NCI-H1930 (cell line): ENCODE measurements at regions not wholly inside any gene's neighbourhood (a gene's known extent, or its start where the extent isn't known, plus 50 kb on each side); places are given as distances from the start of the nearest gene placed in this dataset.

ENCODE experiments used
- DNase-seq, 2 experiments: peaks; one replicate each; lab custom pipeline; 2025; lab: John Stamatoyannopoulos, UW

DNA sequence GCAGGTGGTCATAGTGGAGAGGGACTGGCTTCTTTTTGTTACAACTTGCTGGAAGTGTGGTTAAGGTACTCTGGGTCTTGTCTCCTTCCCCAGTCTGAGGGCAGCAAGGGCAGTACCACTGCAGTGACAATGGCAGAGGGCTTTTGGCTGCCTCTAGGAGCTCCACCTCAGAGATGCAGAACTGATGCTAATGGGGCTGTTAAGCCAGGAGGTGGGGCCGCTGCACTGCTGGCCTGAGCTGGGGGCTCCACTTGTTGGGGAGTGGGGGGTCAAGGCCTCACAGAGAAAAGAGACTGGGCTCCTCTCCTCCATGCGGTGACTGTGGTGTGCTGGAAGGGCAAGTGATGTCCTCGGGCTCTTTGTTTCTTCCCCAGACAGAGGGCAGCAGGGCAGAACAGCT lies 135.7 kb downstream of the DSEL start:
- DNase-seq = no peak

DNA sequence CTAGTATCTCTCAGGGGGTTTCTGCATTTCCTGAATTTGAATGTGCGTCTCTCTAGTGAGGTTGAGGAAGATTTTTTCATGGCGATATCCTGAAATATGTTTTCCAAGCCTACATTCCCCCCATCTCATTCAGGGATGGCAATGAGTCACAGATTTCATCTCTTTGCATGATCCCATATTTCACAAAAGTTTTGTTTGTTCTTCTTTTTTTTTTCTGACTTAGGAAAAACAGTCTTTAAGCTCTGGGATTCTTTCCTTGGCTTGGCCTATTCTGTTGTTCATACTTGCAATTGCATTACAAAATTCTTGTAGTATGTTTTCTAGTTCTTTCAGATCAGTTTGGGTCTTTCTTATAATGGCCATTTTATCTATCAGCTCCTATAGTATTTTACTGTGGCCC lies 136.5 kb downstream of the DSEL start:
- DNase-seq = no peak

DNA sequence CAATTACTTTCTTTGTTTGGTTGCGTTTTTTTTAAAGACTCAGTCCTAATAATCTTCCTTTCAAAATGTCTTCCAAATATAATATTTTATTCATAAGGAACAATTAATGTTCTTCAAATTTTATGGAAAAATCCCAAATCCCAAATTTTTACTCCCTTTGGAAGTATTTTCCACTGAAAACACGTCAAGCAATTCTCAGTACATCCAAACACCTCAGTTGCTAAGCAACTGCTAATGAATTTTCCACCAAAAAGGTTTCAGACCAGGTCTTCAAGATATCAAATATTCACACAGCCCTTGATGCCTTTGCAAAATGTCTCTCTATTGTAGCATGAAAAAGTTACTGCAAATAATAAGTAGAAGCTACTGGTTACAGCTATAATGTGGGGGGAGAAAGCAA lies 140.1 kb downstream of the DSEL start:
- no peak for DNase-seq

DNA sequence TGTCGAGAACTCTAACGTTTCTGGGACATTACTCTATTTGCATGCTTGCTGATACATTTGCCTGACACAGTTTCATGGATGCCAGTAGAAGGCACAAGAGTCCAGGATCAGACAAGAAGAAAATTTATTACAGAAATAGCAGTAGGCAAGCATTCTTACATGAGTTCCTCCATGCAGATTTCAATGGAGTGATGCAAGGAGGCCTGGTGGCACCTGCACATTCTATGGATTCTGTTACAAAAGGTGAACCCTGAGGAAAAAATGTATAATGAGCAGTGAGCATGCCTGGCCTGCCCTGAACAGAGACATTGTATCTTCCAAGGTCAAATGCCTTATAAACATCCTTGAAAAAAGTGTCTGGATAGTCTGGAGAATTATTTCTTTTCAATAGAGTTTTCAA lies 142.9 kb downstream of the DSEL start:
- no peak for DNase-seq

DNA sequence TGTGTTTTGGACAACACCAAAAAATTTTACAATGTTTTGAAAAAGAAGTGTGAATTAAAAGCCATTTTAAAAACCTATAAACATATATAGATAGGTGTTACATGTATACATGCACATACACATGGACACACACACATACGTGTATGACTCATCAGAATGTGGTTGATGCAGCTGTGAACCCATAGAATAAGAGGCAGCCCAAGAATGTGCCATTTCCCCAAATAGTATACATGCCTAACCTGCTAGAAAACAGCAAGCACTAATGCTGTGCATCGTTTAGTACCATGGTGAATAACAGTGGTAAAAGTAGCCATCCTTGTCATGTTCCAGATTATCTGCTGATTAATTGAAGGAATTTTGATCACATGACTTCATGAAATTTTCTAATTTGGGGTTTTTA lies 149.0 kb downstream of the DSEL start:
- no peak for DNase-seq

DNA sequence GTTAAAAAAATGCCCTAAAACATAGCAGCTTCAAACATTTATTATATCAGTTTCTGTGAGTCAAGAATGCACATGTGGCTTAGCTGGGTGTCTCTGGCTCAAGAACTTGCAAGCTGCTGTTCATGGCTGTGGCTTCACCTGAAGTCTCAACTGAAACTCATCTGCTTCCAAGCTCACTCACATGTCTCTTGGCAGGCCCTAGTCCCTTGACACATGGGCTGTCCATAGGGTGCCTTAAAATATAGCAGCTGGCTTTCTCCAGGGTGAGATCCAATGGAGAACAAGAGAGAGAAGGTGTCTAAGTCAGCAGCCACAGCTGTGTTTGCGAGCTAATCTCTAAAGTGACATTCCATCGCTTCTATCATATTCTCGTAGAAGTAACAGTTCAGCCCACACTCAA lies 152.8 kb downstream of the DSEL start:
- no peak for DNase-seq

DNA sequence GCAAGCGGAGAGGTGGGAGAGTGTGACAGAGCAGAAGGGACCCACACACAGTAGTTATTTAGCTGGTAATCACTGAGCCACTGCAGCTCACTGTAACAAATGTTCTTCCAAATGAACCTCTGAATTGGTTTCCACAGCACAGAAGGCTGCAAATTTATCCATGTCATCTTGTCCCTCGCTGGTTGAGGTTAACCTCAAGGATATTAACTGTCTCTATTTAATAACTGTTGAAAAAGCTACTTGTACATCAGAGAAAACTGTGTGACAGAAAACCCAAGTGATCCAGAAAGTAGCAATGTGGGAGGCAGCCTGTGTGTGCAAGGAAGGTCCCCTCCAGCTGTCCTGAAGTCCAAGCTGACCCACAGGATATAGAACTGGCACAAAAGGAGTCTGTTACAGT lies 153.6 kb downstream of the DSEL start:
- DNase-seq = no peak

DNA sequence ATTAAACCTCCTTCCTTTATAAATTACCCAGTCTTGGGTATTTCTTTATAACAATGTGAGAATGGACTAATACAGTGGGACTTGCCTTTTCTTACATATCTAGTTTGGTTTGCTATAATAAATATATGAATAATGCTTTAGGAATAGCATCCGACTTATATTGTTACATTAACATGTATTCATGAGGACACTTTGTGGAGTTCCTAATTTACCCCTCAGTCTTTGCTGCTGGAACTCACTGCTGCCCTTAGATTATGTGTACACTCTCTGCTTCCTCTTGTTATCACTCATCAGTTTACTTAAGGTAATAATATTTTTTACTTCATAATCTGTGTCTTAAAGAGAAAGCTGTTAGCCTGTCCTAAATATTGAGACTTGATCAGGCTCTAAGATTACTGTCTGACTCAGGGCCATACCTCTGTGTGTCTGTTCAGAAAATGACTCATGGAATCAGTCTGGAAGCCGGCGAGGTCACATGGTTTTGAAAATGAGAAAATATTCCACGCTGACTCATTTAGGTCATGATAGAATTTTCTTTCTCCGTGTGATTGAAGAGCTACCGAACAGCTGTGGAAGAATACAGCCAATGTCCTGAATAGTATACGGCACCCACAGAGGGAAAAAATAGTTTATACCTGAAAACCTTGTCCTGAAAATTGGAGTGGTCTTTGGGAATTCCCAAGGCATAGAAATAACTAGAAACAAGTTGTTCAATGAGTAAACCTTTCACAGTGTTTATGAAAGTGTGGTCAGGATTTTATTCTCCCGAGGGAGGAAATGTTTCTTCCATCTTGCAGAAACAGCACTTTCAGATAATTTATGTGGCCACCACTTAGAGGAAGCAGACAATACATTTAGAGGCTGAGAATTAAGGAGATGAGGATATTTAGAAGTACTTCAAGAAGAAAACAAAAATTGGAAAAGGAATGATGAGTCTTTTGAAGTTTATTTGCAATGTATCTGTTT lies 156.4 kb downstream of the DSEL start:
- DNase-seq = no peak

DNA sequence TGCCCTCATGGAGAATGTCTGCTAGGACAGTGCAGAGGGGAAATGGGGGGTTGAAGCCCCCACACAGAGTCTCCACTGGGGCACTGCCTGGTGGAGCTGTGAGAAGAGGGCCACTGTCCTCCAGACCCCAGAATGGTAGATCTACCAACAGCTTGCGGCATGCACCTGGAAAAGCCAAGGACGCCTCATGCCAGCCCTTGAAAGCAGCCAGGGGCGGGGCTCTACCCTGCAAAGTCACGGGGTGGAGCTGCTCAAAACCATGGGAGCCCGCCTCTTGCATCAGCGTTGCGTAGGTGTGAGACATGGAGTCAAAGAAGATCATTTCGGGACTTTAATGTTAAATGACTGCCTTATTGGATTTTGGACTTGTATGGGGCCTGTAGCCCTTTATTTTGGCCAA lies 157.6 kb downstream of the DSEL start:
- DNase-seq = no peak

DNA sequence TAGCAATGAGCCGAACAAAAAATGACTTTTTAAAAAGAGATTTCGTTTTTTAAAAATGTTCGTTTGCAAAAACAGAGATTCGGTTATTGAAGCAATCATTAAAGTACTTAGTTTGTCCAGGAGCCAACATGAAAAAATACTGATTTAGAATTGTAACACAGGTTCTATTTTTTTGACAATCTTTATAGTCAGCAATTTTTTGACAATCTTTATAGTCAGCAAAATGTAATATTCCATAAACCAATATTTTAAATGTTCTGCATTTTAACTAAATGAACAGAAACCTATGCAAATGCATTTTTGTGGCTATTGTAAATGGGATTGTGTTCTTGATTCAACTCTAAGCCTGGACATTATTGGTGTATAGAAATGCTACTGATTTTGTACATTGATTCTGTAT lies 161.8 kb downstream of the DSEL start:
- DNase-seq = no peak

DNA sequence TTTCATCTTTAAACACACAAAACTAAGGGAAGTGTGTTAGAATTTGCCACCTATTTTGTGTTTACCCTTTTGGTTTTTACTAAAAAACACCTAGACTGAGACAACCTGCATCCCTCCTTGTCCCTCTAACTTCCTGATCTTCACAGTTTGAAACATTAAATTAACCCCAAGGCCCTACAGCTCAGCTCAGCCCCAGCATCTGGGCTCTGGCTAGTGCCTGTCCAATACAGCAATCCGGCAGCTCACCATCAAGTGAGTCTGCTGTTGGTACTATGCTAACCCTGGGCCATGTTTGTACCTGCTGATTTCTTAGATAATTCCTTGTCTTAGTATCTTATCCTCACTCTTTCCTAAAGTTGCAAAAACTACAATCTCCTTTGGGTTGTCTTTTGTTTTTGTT lies 162.4 kb downstream of the DSEL start:
- no peak for DNase-seq

DNA sequence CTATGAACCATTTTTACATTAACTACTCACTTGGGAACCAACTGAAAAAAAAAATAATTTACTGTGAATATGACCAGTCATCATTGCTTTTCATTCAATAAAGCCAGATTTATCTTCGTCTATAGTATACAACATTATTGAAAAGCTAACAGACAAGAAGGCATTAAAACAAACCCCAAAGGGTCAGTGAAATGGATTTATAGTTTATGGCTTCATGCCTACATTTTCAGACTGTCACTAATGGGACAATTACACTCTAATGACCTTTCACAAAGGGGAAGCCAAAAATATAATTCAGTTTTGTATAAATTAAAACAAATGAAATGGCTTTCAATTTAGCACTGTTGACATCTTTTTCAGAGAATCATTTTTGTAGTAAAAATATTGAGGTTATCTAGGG lies 169.1 kb downstream of the DSEL start:
- no peak for DNase-seq

DNA sequence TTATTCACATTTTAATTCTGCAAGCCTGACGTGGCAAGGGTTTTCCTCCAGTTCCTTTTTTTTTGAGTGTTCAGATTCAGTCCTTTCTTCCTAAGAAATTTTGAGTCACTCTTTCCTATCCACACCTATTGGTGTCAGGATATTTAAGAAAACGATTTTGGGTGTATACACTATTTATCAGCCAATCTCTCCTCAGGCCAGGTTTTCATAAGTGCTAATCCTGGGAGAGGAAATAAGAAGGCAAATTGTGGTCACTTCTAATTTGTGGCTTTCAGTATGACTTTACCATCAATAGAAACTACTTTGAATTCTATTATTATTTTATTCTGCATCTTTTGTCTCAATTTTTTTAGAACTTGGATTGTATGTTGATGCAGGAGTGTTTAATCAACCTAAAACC lies 174.4 kb downstream of the DSEL start:
- DNase-seq = no peak

DNA sequence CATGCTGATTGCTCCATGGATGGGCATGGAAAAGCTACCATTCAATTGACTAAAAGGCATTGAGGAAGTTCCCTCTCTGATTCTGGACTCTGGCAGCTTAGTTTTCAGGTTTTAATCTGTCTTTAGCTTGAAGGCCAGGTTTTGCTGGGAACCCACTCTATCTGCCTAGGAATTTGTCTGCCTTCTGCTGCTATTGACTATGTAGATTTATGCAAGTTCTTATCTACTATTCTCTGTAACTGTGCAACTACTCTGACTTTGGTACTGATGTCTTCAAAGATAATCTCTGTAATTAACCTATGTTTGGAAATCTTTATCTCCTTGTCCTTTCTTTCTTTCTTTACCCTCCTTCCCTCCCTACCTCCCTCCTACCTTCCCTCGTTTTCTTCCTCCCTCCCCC lies 178.8 kb downstream of the DSEL start:
- DNase-seq = no peak

DNA sequence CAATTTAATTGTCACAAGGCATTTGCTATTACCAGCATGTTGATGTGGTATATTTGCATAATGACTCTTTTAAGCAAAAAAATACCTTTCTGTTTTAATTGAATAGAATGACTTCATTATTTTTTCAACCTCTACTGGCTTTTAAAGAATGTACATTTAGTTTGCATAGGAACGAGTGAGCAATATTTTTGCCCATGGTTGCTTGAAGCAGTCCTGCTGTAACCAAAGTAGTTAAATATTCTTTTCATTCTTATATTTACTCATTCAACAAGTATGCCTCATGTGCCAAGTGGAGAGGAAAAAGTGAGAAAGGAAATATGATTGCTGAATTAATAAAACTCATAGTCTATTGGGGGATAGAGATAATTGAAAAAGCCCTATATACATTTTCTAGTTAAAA lies 184.7 kb downstream of the DSEL start:
- DNase-seq = no peak

DNA sequence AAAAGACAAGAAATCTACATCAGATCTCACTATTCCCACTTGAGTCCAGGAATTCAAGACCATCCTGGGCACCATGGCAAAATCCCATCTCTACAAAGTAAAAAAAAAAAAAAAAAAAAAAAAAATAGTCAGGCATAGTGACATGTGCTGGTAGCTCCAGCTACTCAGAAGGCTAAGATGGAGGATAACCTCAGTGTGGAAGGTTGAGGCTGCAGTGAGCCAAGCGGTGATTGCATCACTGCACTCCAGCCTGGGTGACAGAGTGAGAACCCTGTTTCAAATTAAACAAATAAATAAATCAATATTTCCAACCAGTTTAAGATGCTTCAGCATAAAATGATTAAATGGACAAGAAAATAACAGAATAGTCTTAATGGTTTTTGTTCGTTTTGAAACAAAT lies 197.4 kb downstream of the DSEL start:
- no peak for DNase-seq

DNA sequence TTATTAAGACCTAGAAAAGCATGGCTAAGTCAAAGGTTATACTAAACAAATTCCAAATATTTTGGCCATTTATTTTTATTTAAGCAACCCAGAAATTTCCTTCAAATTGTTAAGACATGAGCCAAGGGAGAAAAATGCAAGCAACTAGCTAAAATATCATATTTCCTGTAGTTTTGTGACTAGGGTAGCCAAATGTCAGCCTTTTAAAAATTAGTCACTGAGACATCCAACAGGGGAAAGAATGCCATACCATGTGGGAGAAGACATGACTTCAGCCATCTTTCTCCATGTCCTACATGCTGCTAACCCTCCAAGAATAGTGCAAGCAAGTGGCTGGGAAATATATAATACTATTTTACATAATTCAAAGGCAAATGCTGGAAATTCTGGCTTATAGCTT lies 197.9 kb downstream of the DSEL start:
- DNase-seq = no peak

DNA sequence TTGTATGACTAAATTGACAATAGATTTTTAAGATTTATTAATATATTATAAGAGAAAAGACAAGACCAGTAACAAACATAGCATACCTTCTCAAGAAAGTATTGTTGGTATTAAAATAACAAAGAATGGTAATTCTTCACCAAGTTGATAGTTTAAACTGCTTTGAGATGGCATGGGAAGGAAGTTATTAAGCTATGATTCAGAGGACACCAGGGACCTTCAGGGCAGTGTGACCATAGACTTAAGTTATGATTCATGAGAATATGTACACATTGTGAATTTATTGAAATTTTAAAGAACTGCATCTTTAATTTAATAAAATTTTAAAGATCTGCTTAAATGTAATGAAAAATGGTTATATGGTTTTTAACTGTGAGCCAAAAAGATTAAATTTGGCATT lies 205.7 kb downstream of the DSEL start:
- no peak for DNase-seq

DNA sequence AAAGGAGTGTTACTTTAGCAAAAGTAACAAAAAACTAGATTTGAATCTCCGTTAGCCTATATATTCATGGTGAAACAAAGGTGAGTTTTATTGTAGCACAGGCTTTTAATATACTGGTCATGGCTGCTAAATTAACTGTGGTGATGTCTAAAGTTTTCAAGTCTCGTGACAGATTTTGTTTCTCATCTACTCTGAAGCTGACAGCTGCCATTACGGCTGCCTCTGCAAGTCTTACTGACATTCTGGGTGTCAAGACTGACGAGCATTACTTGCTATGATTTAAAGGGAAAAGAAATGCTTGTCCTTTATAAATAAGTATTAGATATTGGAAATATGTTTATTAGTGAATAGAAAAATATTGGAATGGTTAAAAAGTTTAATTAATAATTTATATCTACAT lies 207.7 kb downstream of the DSEL start:
- no peak for DNase-seq

DNA sequence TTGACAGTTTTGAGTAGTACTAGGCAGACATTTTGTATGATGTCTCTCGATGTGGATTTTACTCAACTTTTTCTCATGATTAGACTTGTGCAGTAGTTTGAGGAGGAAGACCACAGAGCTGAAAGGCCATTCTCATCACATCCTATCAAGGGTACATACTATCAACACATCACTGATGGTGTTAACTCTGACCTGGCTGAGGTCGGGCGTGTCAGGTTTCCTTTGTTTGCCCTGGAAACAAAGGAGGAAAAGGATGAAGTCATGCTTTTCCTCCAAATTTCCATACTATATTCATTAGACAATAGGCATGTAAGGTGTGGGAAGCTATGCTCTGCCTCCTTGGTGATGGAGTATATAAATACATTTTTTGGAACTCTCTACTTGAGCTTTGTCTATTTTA lies 211.1 kb downstream of the DSEL start:
- DNase-seq = no peak

DNA sequence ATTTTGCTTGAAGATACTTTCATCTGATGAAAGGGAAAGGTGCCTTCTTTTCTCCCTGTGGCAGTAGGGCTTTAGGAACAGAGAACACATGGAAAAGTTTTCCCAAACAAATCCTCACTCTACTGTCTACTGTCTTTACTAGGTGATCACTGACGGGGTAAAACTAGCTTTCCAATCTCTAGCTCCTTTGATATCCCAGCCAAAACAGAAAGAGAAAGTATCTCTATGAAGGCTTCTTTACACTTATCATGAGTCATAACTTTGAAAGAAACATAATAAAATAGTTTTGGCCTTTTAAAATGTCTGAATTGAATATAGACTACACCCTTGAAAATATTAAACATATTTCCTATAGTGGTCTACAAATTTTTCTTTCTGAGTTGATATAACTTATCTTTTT lies 214.5 kb downstream of the DSEL start:
- no peak for DNase-seq

DNA sequence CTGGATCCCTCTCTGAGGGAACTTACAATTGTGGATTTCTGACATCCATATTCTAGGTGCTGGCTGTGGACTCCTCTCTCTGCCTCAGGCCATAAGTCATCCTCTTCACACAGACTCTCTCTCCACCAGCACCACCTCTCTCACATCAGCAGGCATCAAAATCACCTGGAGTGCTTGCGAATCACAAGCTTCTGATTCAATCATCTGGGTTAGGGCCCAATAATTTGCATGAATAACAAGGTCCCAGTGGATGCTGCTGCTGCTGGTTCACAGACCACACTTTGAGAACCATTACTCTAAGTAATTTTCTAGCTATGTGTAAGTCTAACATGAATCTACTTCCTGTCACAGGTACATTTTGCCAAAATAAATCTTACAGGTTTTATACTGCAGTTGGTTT lies 214.9 kb downstream of the DSEL start:
- DNase-seq = no peak

DNA sequence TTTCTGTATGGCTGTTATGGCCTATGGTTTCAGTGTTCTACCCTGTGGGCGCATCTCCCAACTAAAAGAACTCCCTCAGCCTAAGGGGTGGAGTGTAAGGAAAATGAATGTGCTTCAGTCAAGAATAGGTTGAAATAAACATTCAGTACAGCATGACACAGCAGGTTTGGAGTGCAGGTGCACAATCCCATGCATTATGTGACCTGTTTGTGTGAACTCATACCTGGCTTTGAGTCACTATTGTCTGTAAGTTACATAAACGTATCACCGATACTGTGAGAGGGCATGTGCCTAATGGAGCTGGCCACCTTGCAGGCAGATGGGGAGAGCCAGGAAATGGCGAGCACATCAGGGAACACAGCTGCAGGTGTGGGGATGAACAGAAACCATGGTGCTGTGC lies 216.0 kb downstream of the DSEL start:
- peak in 1 of 2 experiments; percentile 23 for DNase-seq

DNA sequence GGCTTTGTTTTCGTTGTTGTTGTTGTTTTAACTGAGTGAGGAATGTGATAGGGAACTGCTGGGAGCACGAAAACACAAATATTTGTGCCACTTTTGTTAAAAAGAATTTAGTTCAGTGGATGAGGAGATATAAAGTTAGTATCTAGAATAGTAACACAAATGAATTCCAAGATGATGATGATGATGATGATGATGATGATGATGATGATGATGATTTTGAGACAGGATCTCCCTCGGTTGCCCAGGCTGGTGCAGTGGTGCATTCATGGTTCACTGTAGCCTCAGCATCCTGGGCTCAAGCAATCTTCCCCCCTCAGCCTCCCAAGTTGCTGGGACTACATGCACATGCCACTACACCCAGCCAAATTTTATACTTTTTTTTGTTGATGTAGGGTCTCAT lies 223.7 kb downstream of the DSEL start:
- DNase-seq = no peak
